OCI-LY3 (cell line): ENCODE measurements at regions not wholly inside any gene's neighbourhood (a gene's known extent, or its start where the extent isn't known, plus 50 kb on each side); places are given as distances from the start of the nearest gene placed in this dataset.

Experiments
- H2AFZ ChIP-seq: fragments of 200-600, 300-600 bp; shearing (Covaris generic); 2 replicates; pipeline ENCODE4 v1.6.0; 2014; ENCODE audit warnings: antibody characterized with exemption, low read depth, low read length
- H3K27ac ChIP-seq: fragments of 200-600, 300-600 bp; sonication (generic); 2 replicates; pipeline ENCODE4 v1.5.1; 2014; ENCODE audit warnings: mild to moderate bottlenecking, low read length, moderate library complexity, mixed read lengths
- H3K27me3 ChIP-seq: fragments of 200-600, 300-600 bp; sonication (generic); 2 replicates; pipeline ENCODE4 v1.6.1; 2014; ENCODE audit warnings: low read depth, low read length, mixed read lengths
- H3K36me3 ChIP-seq: fragments of 200-600, 300-600 bp; sonication (generic); replicated peaks from 2 replicates; pipeline ENCODE3; 2014; ENCODE audit warnings: low read depth, low read length, mixed read lengths
- H3K4me1 ChIP-seq: fragments of 300-600, 200-600 bp; sonication (generic); 2 replicates; pipeline ENCODE4 v1.6.1; 2014; ENCODE audit warnings: low read length, mixed read lengths
- H3K4me2 ChIP-seq: fragments of 200-600, 300-600 bp; sonication (generic); 2 replicates; pipeline ENCODE4 v1.6.1; 2014; ENCODE audit warnings: low read length, mixed read lengths
- H3K4me3 ChIP-seq: fragments of 300-600, 200-600 bp; sonication (generic); 2 replicates; pipeline ENCODE4 v1.5.1; 2014; ENCODE audit warnings: antibody characterized with exemption, mild to moderate bottlenecking, low read length, moderate library complexity
- H3K79me2 ChIP-seq: fragments of 300-600, 200-600 bp; shearing (Covaris generic); 2 replicates; pipeline ENCODE4 v1.6.1; 2014; ENCODE audit warnings: mild to moderate bottlenecking, low read length, mixed read lengths
- H3K9ac ChIP-seq: fragments of 300-600, 200-600 bp; shearing (Covaris generic); 2 replicates; pipeline ENCODE4 v1.6.0; 2014; ENCODE audit warnings: mild to moderate bottlenecking, low read length, moderate library complexity
- H3K9me3 ChIP-seq: fragments of 200-600, 300-600 bp; shearing (Covaris generic); 2 replicates; pipeline ENCODE4 v1.6.1; 2014; ENCODE audit warnings: low read length, mixed read lengths; ENCODE audit not compliant: insufficient read depth
- H4K20me1 ChIP-seq: fragments of 200-600, 300-600 bp; sonication (generic); 2 replicates; pipeline ENCODE4 v1.6.1; 2016; ENCODE audit warnings: low read length, mixed read lengths; ENCODE audit not compliant: insufficient read depth
- EZH2phosphoT487 ChIP-seq: fragments of 200-600 bp; shearing (Covaris generic); IDR thresholded peaks from 2 replicates; pipeline ENCODE4 v1.6.1; 2018; ENCODE audit warnings: antibody characterized with exemption, mixed run types, low read depth
- TF ChIP-seq, protein P1 (sequence below): fragments of 200-600, 300-600 bp; sonication (generic); IDR thresholded peaks from 2 replicates; pipeline ENCODE4 v1.5.1; 2014; ENCODE audit warnings: antibody characterized with exemption, low read length, low read depth

DNA sequence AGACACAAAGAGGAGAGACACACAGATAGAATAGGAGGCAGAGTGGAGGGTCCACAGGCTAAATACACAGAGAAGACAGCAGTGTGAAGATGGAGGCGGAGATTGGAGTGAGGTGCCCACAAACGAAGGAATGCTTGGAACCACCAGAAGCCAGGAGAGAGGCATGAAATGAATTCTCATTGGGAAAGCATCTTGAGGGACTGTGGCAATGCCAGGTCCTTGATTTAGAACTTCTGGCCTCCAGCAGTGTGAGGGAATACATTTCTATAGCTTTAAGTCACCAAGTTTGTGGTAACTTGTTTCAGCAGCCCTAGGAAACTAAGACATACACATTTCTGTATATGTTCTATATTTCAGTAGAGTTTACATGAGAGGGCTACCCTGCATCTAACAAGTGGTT lies 396.6 kb upstream of the ZNF608 start:
- no peak overlapping the region for H3K27ac ChIP-seq
- no peak overlapping the region for H3K4me2 ChIP-seq
- no peak overlapping the region for H2AFZ ChIP-seq
- H3K9ac ChIP-seq, result no peak overlapping the region
- H3K79me2 ChIP-seq, result no peaks in the 10 kb centered on the region
- H3K36me3 ChIP-seq, result no peaks in the 10 kb centered on the region
- H4K20me1 ChIP-seq, result no peaks in the 10 kb centered on the region
- TF ChIP-seq, protein P1, sequence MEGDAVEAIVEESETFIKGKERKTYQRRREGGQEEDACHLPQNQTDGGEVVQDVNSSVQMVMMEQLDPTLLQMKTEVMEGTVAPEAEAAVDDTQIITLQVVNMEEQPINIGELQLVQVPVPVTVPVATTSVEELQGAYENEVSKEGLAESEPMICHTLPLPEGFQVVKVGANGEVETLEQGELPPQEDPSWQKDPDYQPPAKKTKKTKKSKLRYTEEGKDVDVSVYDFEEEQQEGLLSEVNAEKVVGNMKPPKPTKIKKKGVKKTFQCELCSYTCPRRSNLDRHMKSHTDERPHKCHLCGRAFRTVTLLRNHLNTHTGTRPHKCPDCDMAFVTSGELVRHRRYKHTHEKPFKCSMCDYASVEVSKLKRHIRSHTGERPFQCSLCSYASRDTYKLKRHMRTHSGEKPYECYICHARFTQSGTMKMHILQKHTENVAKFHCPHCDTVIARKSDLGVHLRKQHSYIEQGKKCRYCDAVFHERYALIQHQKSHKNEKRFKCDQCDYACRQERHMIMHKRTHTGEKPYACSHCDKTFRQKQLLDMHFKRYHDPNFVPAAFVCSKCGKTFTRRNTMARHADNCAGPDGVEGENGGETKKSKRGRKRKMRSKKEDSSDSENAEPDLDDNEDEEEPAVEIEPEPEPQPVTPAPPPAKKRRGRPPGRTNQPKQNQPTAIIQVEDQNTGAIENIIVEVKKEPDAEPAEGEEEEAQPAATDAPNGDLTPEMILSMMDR, result no peak
- no peak for TF ChIP-seq EZH2phosphoT487
- no peak overlapping the region for H3K4me3 ChIP-seq
- no peaks in the 10 kb centered on the region for H3K27me3 ChIP-seq
- no peaks in the 10 kb centered on the region for H3K4me1 ChIP-seq
- H3K9me3 ChIP-seq, result no peaks in the 10 kb centered on the region

DNA sequence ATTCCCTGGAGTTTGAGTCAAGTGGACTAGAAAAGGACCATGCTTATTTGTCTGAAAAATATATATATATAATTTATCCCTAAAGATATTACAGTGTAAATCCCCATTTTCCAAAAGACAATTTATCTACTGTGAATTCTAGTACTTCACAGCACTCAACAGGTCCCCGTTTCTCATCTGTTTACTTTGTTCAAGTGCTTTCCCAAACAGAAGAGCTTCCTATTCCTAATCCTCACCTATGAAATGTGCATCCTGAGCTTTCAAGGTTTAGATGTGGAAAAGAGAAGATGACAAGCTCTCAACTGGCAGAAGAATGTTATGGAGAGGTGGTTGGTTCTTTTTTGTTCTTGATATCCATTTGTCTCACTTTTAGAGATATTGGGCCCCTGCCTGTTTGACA lies 401.6 kb upstream of the ZNF608 start:
- Histone ChIP-seq H3K79me2 (no peaks in the 10 kb centered on the region), H3K4me1 (peaks cover 12% of the 10 kb centered on the region), H4K20me1 (no peaks in the 10 kb centered on the region), H3K9ac (no peak overlapping the region), H2AFZ (no peak overlapping the region), H3K36me3 (no peaks in the 10 kb centered on the region), H3K27me3 (no peaks in the 10 kb centered on the region), H3K4me3 (no peak overlapping the region), H3K9me3 (no peaks in the 10 kb centered on the region), H3K4me2 (no peak overlapping the region), H3K27ac (no peak overlapping the region)
- TF ChIP-seq, protein P1, result no peak
- TF ChIP-seq EZH2phosphoT487, result no peak

DNA sequence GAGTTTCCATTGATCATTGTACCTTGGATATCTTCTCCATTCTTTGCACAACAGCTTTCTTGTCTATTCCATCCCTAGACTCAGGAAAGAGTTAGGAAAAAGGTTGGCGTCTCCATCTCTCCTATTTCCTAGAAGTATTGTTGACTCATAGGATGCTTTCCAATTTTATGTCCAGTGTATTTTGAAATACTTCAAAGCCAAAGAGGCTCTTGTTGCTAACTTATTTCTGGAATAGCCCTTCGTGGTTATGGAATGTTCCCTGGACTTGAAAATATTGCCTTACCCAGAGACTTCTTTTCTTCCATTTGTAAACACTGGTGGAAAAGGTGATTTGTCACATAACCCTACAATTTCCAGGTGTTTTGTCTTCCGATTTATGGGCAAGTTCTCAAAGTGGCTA lies 402.3 kb upstream of the ZNF608 start:
- no peak overlapping the region for H3K4me2 ChIP-seq
- no peak overlapping the region for H3K9ac ChIP-seq
- H3K27me3 ChIP-seq, result no peaks in the 10 kb centered on the region
- H3K9me3 ChIP-seq, result no peaks in the 10 kb centered on the region
- H3K4me1 ChIP-seq, result peaks cover 12% of the 10 kb centered on the region
- H3K79me2 ChIP-seq, result no peaks in the 10 kb centered on the region
- no peaks in the 10 kb centered on the region for H4K20me1 ChIP-seq
- H3K27ac ChIP-seq, result no peak overlapping the region
- H3K36me3 ChIP-seq, result no peaks in the 10 kb centered on the region
- no peak overlapping the region for H2AFZ ChIP-seq
- TF ChIP-seq, protein P1, result no peak
- no peak for TF ChIP-seq EZH2phosphoT487
- H3K4me3 ChIP-seq, result no peak overlapping the region

DNA sequence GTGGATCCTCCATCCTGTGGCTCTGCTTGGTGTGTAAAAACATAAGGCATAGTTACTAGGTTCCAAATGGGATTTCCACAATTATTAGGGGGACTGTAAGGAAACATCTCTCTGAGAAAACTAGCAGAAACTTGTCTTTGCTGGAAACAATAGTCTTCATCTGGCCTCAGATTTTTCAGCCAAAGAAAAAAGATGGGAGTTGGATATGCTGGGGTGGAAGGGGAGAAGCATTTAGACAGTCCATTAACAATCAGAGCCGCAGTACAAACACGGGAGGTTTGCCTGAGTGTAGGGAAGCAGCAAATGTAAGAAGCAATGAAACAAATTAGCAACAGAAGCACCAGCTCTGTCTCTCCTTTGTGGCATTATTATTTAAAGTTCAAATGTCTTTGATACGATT lies 402.7 kb upstream of the ZNF608 start:
- peaks cover 12% of the 10 kb centered on the region for H3K4me1 ChIP-seq
- H3K4me2 ChIP-seq, result no peak overlapping the region
- no peaks in the 10 kb centered on the region for H4K20me1 ChIP-seq
- no peaks in the 10 kb centered on the region for H3K27me3 ChIP-seq
- H3K36me3 ChIP-seq, result no peaks in the 10 kb centered on the region
- no peak overlapping the region for H3K4me3 ChIP-seq
- no peak for TF ChIP-seq EZH2phosphoT487
- TF ChIP-seq, protein P1, result no peak
- H3K9ac ChIP-seq, result no peak overlapping the region
- no peaks in the 10 kb centered on the region for H3K79me2 ChIP-seq
- H3K9me3 ChIP-seq, result no peaks in the 10 kb centered on the region
- H2AFZ ChIP-seq, result no peak overlapping the region
- no peak overlapping the region for H3K27ac ChIP-seq
